Duodenal mucosa (tissue), 2 donors: ENCODE measurements at regions not wholly inside any gene's neighbourhood (a gene's known extent, or its start where the extent isn't known, plus 50 kb on each side); places are given as distances from the start of the nearest gene placed in this dataset.

Experiments
- H3K27ac ChIP-seq: one replicate; pipeline ENCODE4 v1.7.0; 2013; ENCODE audit warnings: low read depth, low read length
- H3K27me3 ChIP-seq, 2 donors: one replicate each; pipeline ENCODE4 v1.7.0; 2013; ENCODE audit warnings: low read length in 2 of 2, control low read depth in 1 of 2; ENCODE audit not compliant: insufficient read depth in 2 of 2, control insufficient read depth in 1 of 2
- H3K36me3 ChIP-seq, 2 donors: one replicate each; pipeline ENCODE4 v1.7.0; 2013; ENCODE audit warnings: low read length in 2 of 2, control low read depth in 1 of 2; ENCODE audit not compliant: insufficient read depth in 2 of 2, control insufficient read depth in 1 of 2
- H3K4me1 ChIP-seq, 2 donors: one replicate each; pipeline ENCODE4 v1.7.0; 2013; ENCODE audit warnings: low read length in 2 of 2, control low read depth in 1 of 2; ENCODE audit not compliant: insufficient read depth in 2 of 2, control insufficient read depth in 1 of 2
- H3K4me3 ChIP-seq, 2 donors: one replicate each; pipeline ENCODE4 v1.7.0; 2013; ENCODE audit warnings: low read length in 2 of 2, low read depth in 1 of 2
- H3K9ac ChIP-seq, 2 donors: one replicate each; pipeline ENCODE4 v1.7.0; 2013; ENCODE audit warnings: low read length in 2 of 2, low read depth in 1 of 2
- H3K9me3 ChIP-seq, 2 donors: one replicate each; pipeline ENCODE4 v1.7.0; 2013; ENCODE audit warnings: low read length in 2 of 2, control low read depth in 1 of 2; ENCODE audit not compliant: control insufficient read depth in 1 of 2

GRCh38 chr16:51542981-51543815 is 392.1 kb upstream of the SALL1 start:
- Histone ChIP-seq H3K4me1 (no peaks in the 10 kb centered on the region), H3K4me3 (no peak overlapping the region), H3K9ac (no peak overlapping the region), H3K27ac (no peak overlapping the region), H3K9me3 (no peaks in the 10 kb centered on the region), H3K36me3 (no peaks in the 10 kb centered on the region), H3K27me3 (no peaks in the 10 kb centered on the region)

DNA sequence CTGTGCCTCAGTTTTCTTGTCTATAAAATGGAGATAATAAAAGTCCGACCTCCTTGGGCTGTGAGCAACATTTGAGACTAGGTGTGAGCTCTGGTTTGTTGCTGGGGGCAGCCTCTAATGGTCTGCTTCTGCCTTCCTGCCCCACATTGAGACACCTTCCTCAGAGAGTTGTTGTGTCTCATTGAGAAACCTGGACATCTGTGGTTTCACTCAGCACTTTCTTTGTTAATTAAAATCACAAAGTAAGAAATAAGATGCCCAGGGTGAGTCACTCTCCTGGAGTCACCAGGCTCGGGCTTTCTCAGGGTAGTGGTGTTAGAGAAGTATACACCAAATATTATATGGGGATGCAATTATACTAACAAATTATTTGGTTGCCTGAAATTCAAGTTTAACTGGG is 389.2 kb upstream of the SALL1 start:
- no peak overlapping the region for H3K4me3 ChIP-seq
- H3K4me1 ChIP-seq = no peaks in the 10 kb centered on the region
- H3K36me3 ChIP-seq = no peaks in the 10 kb centered on the region
- no peaks in the 10 kb centered on the region for H3K9me3 ChIP-seq
- H3K27ac ChIP-seq = no peak overlapping the region
- no peaks in the 10 kb centered on the region for H3K27me3 ChIP-seq
- no peak overlapping the region for H3K9ac ChIP-seq

GRCh38 chr16:51538707-51539498 is 387.8 kb upstream of the SALL1 start:
- H3K9ac ChIP-seq = no peak overlapping the region
- no peak overlapping the region for H3K27ac ChIP-seq
- H3K4me1 ChIP-seq = no peaks in the 10 kb centered on the region
- H3K4me3 ChIP-seq = no peak overlapping the region
- H3K27me3 ChIP-seq = no peaks in the 10 kb centered on the region
- no peaks in the 10 kb centered on the region for H3K36me3 ChIP-seq
- H3K9me3 ChIP-seq = no peaks in the 10 kb centered on the region

GRCh38 chr16:51535591-51535990 is 384.5 kb upstream of the SALL1 start:
- H3K9ac ChIP-seq = no peak overlapping the region
- no peak overlapping the region for H3K27ac ChIP-seq
- no peaks in the 10 kb centered on the region for H3K4me1 ChIP-seq
- no peak overlapping the region for H3K4me3 ChIP-seq
- H3K9me3 ChIP-seq = no peaks in the 10 kb centered on the region
- H3K27me3 ChIP-seq = no peaks in the 10 kb centered on the region
- no peaks in the 10 kb centered on the region for H3K36me3 ChIP-seq

DNA sequence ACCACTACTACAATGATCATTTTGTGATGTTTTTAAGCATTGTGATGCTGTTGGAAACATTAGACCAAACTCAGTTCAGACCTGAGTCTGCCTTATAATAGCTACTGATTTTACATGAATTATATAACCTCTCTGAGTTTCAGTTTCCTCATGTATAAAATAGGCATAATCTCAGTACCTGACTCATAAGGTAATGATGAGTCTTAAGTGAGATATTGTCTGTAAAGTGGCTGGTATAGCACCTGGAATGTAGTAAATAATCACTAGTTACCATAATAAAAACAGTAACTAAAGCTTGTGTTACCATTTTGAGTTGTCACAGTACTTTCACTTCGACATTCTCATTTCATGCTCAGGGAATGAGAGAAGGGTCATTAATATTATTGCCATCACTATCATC is 381.5 kb upstream of the SALL1 start:
- Histone ChIP-seq H3K4me3 (no peak overlapping the region), H3K27me3 (no peaks in the 10 kb centered on the region), H3K36me3 (no peaks in the 10 kb centered on the region), H3K27ac (no peak overlapping the region), H3K9ac (no peak overlapping the region), H3K9me3 (no peaks in the 10 kb centered on the region), H3K4me1 (no peaks in the 10 kb centered on the region)

- Histone ChIP-seq H3K36me3 (no peaks in the 10 kb centered on the region), H3K4me3 (no peak overlapping the region), H3K27ac (no peak overlapping the region), H3K27me3 (no peaks in the 10 kb centered on the region), H3K4me1 (no peaks in the 10 kb centered on the region), H3K9ac (no peak overlapping the region), H3K9me3 (no peaks in the 10 kb centered on the region)
Observed at GRCh38 chr16:51531271-51531670, 380.2 kb upstream of the SALL1 start.

GRCh38 chr16:51527349-51527748 is 376.3 kb upstream of the SALL1 start:
- Histone ChIP-seq H3K36me3 (no peaks in the 10 kb centered on the region), H3K27me3 (no peaks in the 10 kb centered on the region), H3K27ac (no peak overlapping the region), H3K9me3 (no peaks in the 10 kb centered on the region), H3K9ac (no peak overlapping the region), H3K4me3 (no peak overlapping the region), H3K4me1 (no peaks in the 10 kb centered on the region)

DNA sequence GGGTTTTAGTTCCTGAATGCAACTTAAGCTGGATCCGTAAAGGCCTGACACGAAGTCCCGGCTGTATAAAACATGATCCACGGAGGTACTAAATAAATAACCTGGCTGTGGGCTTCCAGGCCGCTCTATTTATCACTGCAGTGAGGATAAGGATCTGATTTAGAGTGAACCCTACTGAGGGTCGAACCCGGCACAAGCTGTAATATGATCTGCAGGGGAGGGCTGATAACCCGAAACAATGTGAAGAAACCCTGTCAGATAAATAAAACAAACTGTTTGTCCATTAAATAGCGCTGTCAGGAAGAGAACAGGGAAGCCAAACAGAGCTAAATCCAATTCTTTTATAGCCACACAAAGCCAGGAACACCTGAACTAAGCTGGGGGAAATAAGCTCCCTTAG is 375.6 kb upstream of the SALL1 start:
- Histone ChIP-seq H3K27me3 (no peaks in the 10 kb centered on the region), H3K36me3 (no peaks in the 10 kb centered on the region), H3K9ac (no peak overlapping the region), H3K4me1 (no peaks in the 10 kb centered on the region), H3K27ac (no peak overlapping the region), H3K9me3 (no peaks in the 10 kb centered on the region), H3K4me3 (no peak overlapping the region)

DNA sequence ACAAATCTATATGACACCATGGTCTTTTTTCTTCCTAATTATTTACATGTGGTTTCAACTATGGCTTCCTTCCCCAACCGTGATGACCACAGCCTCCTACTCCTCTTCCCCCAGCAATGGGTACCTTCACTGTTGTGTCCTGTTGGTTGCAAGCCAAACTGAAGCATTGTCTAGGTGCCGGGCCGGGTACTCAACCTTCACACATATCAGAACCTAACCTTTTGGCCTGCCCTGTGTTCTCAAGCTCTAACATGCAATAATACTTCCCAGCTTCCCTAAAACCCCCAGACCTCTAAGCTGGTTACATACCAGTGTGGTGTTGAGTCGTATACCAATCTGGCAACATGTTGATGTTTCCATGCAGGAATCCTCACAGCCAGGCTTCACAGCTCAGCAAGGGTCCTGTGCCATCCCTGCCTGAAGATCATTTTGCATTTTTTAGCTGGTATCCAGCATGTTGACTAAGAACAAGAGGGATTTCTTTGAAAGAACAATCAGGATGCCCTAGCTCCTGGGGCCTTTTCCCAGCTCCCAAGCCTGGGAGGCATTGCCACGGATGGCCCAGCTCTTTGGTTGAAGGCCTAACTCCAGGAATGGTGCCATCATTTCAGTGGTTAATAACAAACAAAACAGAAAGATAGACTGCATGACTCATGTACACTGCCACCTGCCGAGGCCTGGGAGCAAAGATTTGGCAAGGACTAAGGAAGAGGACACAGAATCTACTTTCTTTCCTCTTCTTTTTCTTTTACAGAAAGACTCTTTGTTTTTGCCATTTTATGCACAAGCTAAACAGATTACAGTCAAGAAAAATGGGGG is 373.7 kb upstream of the SALL1 start:
- Histone ChIP-seq H3K4me3 (no peak overlapping the region), H3K4me1 (no peaks in the 10 kb centered on the region), H3K9ac (no peak overlapping the region), H3K36me3 (no peaks in the 10 kb centered on the region), H3K9me3 (no peaks in the 10 kb centered on the region), H3K27ac (no peak overlapping the region), H3K27me3 (no peaks in the 10 kb centered on the region)

DNA sequence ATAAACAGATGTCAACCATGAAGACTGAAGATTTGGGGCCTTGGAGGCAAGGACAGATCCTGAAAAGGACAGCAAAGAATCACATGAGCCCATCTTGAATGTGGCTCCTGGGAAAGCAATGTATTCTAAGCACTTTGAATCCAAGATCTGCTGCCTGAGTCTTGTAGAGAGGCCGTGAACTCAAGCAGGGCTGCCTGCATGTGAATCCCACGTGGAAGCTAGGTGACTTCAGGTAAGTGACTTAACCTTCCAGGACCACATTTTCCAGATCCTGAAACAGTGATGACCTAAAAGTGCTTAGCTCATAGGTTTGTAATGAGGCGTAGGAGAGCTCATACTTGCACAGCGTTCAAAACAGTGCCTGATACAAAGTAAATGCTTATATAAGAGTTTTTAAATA is 373.0 kb upstream of the SALL1 start:
- no peaks in the 10 kb centered on the region for H3K9me3 ChIP-seq
- H3K27ac ChIP-seq = no peak overlapping the region
- no peaks in the 10 kb centered on the region for H3K36me3 ChIP-seq
- no peaks in the 10 kb centered on the region for H3K4me1 ChIP-seq
- no peaks in the 10 kb centered on the region for H3K27me3 ChIP-seq
- H3K9ac ChIP-seq = no peak overlapping the region
- H3K4me3 ChIP-seq = no peak overlapping the region
